Ectodermal cell (in vitro differentiated cells): ENCODE measurements at regions not wholly inside any gene's neighbourhood (a gene's known extent, or its start where the extent isn't known, plus 50 kb on each side); places are given as distances from the start of the nearest gene placed in this dataset.
"Not testable (repeated sequence)": the region's sequence is repeated elsewhere in the genome, so short reads cannot be mapped to it uniquely, and the experiment has no call there.

ENCODE experiments used
- H3K27ac ChIP-seq: 2 replicates; pipeline ENCODE4 v1.7.0; 2013; ENCODE audit warnings: mild to moderate bottlenecking, low read depth, low read length; ENCODE audit not compliant: insufficient read depth, poor library complexity, severe bottlenecking
- H3K27me3 ChIP-seq: 2 replicates; pipeline ENCODE4 v1.7.0; 2013; ENCODE audit warnings: mild to moderate bottlenecking, low read length; ENCODE audit not compliant: insufficient read depth, control insufficient read depth, poor library complexity, severe bottlenecking
- H3K36me3 ChIP-seq: one replicate; pipeline ENCODE4 v1.7.0; 2013; ENCODE audit warnings: low read length; ENCODE audit not compliant: control insufficient read depth, insufficient read depth
- H3K4me1 ChIP-seq: one replicate; pipeline ENCODE4 v1.7.0; 2013; ENCODE audit warnings: low read length; ENCODE audit not compliant: control insufficient read depth, insufficient read depth
- H3K4me3 ChIP-seq: 2 replicates; pipeline ENCODE4 v1.7.0; 2013; ENCODE audit warnings: low read depth, low read length, control low read depth; ENCODE audit not compliant: insufficient read depth
- H3K9me3 ChIP-seq: 2 replicates; pipeline ENCODE4 v1.7.0; 2013; ENCODE audit warnings: mild to moderate bottlenecking, low read length, moderate library complexity; ENCODE audit not compliant: control insufficient read depth
- WGBS, 2 experiments: methylation state at CpG; one replicate each; pipeline ENCODE4 v1.1.7; 2013; ENCODE audit warnings: missing lambda C conversion rate in 2 of 2; 5-methylcytosine and 5-hydroxymethylcytosine counted together

- 90 to 91% methylated on average over 5 of the region's 5 CpGs for WGBS, 2 experiments
- H3K27ac ChIP-seq, H3K9me3 ChIP-seq, H3K4me1 ChIP-seq, H3K27me3 ChIP-seq, H3K36me3 ChIP-seq, H3K4me3 ChIP-seq: not testable (repeated sequence)
Observed at GRCh38 chr5:154596844-154597243, 118.8 kb upstream of the HAND1 start.

- Histone ChIP-seq H3K27ac (no peak overlapping the region), H3K4me1 (no peaks in the 10 kb centered on the region), H3K4me3 (no peak overlapping the region), H3K27me3 (no peaks in the 10 kb centered on the region), H3K9me3 (no peaks in the 10 kb centered on the region), H3K36me3 (no peaks in the 10 kb centered on the region)
- 86 to 91% methylated on average over 9 of the region's 9 CpGs for WGBS, 2 experiments
Observed at GRCh38 chr5:154595662-154596061, 117.6 kb upstream of the HAND1 start.

GRCh38 chr5:154593796-154594195, 115.8 kb upstream of the HAND1 start:
- H3K27ac ChIP-seq = no peak overlapping the region
- no peaks in the 10 kb centered on the region for H3K27me3 ChIP-seq

GRCh38 chr5:154593071-154593470, 115.0 kb upstream of the HAND1 start:
- H3K27ac ChIP-seq = no peak overlapping the region
- H3K27me3 ChIP-seq = no peaks in the 10 kb centered on the region
- no peaks in the 10 kb centered on the region for H3K4me1 ChIP-seq
- no peaks in the 10 kb centered on the region for H3K9me3 ChIP-seq
- no peak overlapping the region for H3K4me3 ChIP-seq
- WGBS, 2 experiments = 57 to 96% methylated on average over 1 to 3 of the region's 3 CpGs
- no peaks in the 10 kb centered on the region for H3K36me3 ChIP-seq

More at GRCh38 chr5:154593796-154594195, 115.8 kb upstream of the HAND1 start:
- Histone ChIP-seq H3K9me3 (no peaks in the 10 kb centered on the region), H3K36me3 (no peaks in the 10 kb centered on the region), H3K4me1 (no peaks in the 10 kb centered on the region), H3K4me3 (no peak overlapping the region)

GRCh38 chr5:154590093-154590724, 112.2 kb upstream of the HAND1 start:
- Histone ChIP-seq H3K27ac (no peak overlapping the region), H3K9me3 (no peaks in the 10 kb centered on the region), H3K27me3 (no peaks in the 10 kb centered on the region), H3K4me3 (no peak overlapping the region), H3K36me3 (no peaks in the 10 kb centered on the region), H3K4me1 (no peaks in the 10 kb centered on the region)
- 91 to 92% methylated on average over 4 of the region's 4 CpGs for WGBS, 2 experiments

- 88 to 100% methylated on average over 4 of the region's 4 CpGs for WGBS, 2 experiments
- Histone ChIP-seq H3K9me3 (no peaks in the 10 kb centered on the region), H3K36me3 (no peaks in the 10 kb centered on the region), H3K27ac (no peak overlapping the region), H3K4me1 (no peaks in the 10 kb centered on the region), H3K27me3 (no peaks in the 10 kb centered on the region), H3K4me3 (no peak overlapping the region)
Observed at GRCh38 chr5:154589511-154589910, 111.5 kb upstream of the HAND1 start.

GRCh38 chr5:154588833-154589425, 110.9 kb upstream of the HAND1 start:
- not testable (repeated sequence) for H3K9me3 ChIP-seq, H3K4me3 ChIP-seq, H3K36me3 ChIP-seq, H3K4me1 ChIP-seq, H3K27me3 ChIP-seq, H3K27ac ChIP-seq
- WGBS, 2 experiments = 87 to 90% methylated on average over 7 of the region's 7 CpGs

- Histone ChIP-seq H3K27ac (no peak overlapping the region), H3K27me3 (no peaks in the 10 kb centered on the region), H3K4me1 (no peaks in the 10 kb centered on the region), H3K36me3 (no peaks in the 10 kb centered on the region), H3K9me3 (no peaks in the 10 kb centered on the region), H3K4me3 (no peak overlapping the region)
- WGBS, 2 experiments = 92 to 93% methylated on average over 13 of the region's 13 CpGs
Observed at GRCh38 chr5:154588091-154588774, 110.2 kb upstream of the HAND1 start.

- Histone ChIP-seq H3K27me3 (no peaks in the 10 kb centered on the region), H3K4me1 (no peaks in the 10 kb centered on the region), H3K36me3 (no peaks in the 10 kb centered on the region), H3K4me3 (no peak overlapping the region), H3K27ac (no peak overlapping the region), H3K9me3 (no peaks in the 10 kb centered on the region)
- whole genome bisulfite sequencing, 2 experiments = 86 to 91% methylated on average over 10 of the region's 10 CpGs
Observed at GRCh38 chr5:154587123-154588026, 109.3 kb upstream of the HAND1 start.

GRCh38 chr5:154583671-154584177, 105.7 kb upstream of the HAND1 start:
- Histone ChIP-seq H3K36me3 (no peaks in the 10 kb centered on the region), H3K27me3 (no peaks in the 10 kb centered on the region), H3K4me1 (no peaks in the 10 kb centered on the region), H3K4me3 (no peak overlapping the region), H3K27ac (no peak overlapping the region), H3K9me3 (no peaks in the 10 kb centered on the region)
- 82% methylated on average over 12 of the region's 12 CpGs for WGBS, 2 experiments
